ENCODE measurements at regions not wholly inside any gene's neighbourhood (a gene's known extent, or its start where the extent isn't known, plus 50 kb on each side); places are given as distances from the start of the nearest gene placed in this dataset.

DNA sequence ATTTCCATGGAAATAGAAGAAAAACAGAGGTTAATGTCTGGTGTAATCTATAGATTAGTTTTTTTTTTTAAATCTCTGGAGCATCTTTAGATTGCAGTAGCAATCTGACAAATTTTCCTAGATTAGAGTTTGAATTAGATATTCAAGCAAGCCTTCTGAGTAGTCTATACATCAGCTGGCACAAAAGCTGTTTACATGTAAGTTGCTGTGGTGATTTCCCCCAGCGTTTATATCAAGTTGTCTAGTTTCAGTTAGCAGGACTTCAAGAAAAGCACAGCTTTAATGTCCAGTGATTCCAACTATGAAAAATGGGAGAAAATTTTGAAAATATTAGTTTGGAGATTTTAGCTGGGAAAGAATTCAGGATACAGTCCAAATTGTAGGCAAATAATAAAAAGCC, 605.0 kb upstream of the USP15 start:
- TF ChIP-seq, protein P1, sequence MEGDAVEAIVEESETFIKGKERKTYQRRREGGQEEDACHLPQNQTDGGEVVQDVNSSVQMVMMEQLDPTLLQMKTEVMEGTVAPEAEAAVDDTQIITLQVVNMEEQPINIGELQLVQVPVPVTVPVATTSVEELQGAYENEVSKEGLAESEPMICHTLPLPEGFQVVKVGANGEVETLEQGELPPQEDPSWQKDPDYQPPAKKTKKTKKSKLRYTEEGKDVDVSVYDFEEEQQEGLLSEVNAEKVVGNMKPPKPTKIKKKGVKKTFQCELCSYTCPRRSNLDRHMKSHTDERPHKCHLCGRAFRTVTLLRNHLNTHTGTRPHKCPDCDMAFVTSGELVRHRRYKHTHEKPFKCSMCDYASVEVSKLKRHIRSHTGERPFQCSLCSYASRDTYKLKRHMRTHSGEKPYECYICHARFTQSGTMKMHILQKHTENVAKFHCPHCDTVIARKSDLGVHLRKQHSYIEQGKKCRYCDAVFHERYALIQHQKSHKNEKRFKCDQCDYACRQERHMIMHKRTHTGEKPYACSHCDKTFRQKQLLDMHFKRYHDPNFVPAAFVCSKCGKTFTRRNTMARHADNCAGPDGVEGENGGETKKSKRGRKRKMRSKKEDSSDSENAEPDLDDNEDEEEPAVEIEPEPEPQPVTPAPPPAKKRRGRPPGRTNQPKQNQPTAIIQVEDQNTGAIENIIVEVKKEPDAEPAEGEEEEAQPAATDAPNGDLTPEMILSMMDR (conservative IDR thresholded peaks at IDR 0.05): no peak
- no peak for TF ChIP-seq EZH2 (IDR thresholded peaks at IDR 0.05; ENCODE audit: low read depth)
